ENCODE measurements at regions not wholly inside any gene's neighbourhood (a gene's known extent, or its start where the extent isn't known, plus 50 kb on each side); places are given as distances from the start of the nearest gene placed in this dataset.

GRCh38 chr6:164303102-164303964 is 888.8 kb downstream of the QKI start:
- H3K4me1 Mint-ChIP-seq (ENCODE audit: low read depth) = no peaks in the 10 kb centered on the region
- no peaks in the 10 kb centered on the region for H3K36me3 Mint-ChIP-seq (ENCODE audit: low read depth)
- no peak overlapping the region for H3K4me3 Mint-ChIP-seq
- H3K27me3 Mint-ChIP-seq (ENCODE audit: low read depth) = no peaks in the 10 kb centered on the region
- H3K27ac Mint-ChIP-seq = no peak overlapping the region
- H3K9me3 Mint-ChIP-seq = peaks cover 3% of the 10 kb centered on the region

GRCh38 chr6:164296411-164296810 is 881.9 kb downstream of the QKI start:
- Mint-ChIP-seq H3K27ac (no peak overlapping the region), H3K4me3 (no peak overlapping the region), H3K36me3 (ENCODE audit: low read depth) (no peaks in the 10 kb centered on the region), H3K9me3 (peaks cover 7% of the 10 kb centered on the region), H3K27me3 (ENCODE audit: low read depth) (no peaks in the 10 kb centered on the region), H3K4me1 (ENCODE audit: low read depth) (no peaks in the 10 kb centered on the region)

GRCh38 chr6:164294047-164294784 is 879.7 kb downstream of the QKI start:
- Mint-ChIP-seq H3K27me3 (ENCODE audit: low read depth) (no peaks in the 10 kb centered on the region), H3K9me3 (peaks cover 13% of the 10 kb centered on the region), H3K36me3 (ENCODE audit: low read depth) (no peaks in the 10 kb centered on the region), H3K27ac (no peak overlapping the region), H3K4me3 (no peak overlapping the region), H3K4me1 (ENCODE audit: low read depth) (no peaks in the 10 kb centered on the region)

GRCh38 chr6:164291224-164291623 is 876.7 kb downstream of the QKI start:
- H3K27me3 Mint-ChIP-seq (ENCODE audit: low read depth) = no peaks in the 10 kb centered on the region
- no peaks in the 10 kb centered on the region for H3K36me3 Mint-ChIP-seq (ENCODE audit: low read depth)
- H3K27ac Mint-ChIP-seq = no peak overlapping the region
- peaks cover 15% of the 10 kb centered on the region for H3K9me3 Mint-ChIP-seq
- H3K4me1 Mint-ChIP-seq (ENCODE audit: low read depth) = no peaks in the 10 kb centered on the region
- no peak overlapping the region for H3K4me3 Mint-ChIP-seq

GRCh38 chr6:164290101-164290500 is 875.6 kb downstream of the QKI start:
- Mint-ChIP-seq H3K4me3 (no peak overlapping the region), H3K36me3 (ENCODE audit: low read depth) (no peaks in the 10 kb centered on the region), H3K9me3 (peaks cover 12% of the 10 kb centered on the region), H3K4me1 (ENCODE audit: low read depth) (no peaks in the 10 kb centered on the region), H3K27ac (no peak overlapping the region), H3K27me3 (ENCODE audit: low read depth) (no peaks in the 10 kb centered on the region)

GRCh38 chr6:164286011-164286410 is 871.5 kb downstream of the QKI start:
- no peaks in the 10 kb centered on the region for H3K4me1 Mint-ChIP-seq (ENCODE audit: low read depth)
- H3K9me3 Mint-ChIP-seq = peaks cover 12% of the 10 kb centered on the region
- no peaks in the 10 kb centered on the region for H3K36me3 Mint-ChIP-seq (ENCODE audit: low read depth)
- no peak overlapping the region for H3K4me3 Mint-ChIP-seq
- no peak overlapping the region for H3K27ac Mint-ChIP-seq
- H3K27me3 Mint-ChIP-seq (ENCODE audit: low read depth) = no peaks in the 10 kb centered on the region

GRCh38 chr6:164283574-164283973 is 869.1 kb downstream of the QKI start:
- Mint-ChIP-seq H3K4me1 (ENCODE audit: low read depth) (no peaks in the 10 kb centered on the region), H3K4me3 (no peak overlapping the region), H3K36me3 (ENCODE audit: low read depth) (no peaks in the 10 kb centered on the region), H3K9me3 (peaks cover 9% of the 10 kb centered on the region), H3K27me3 (ENCODE audit: low read depth) (no peaks in the 10 kb centered on the region), H3K27ac (no peak overlapping the region)

- H3K9me3 Mint-ChIP-seq = peaks cover 7% of the 10 kb centered on the region
- H3K4me3 Mint-ChIP-seq = no peak overlapping the region
- H3K27ac Mint-ChIP-seq = no peak overlapping the region
- no peaks in the 10 kb centered on the region for H3K4me1 Mint-ChIP-seq (ENCODE audit: low read depth)
- H3K27me3 Mint-ChIP-seq (ENCODE audit: low read depth) = no peaks in the 10 kb centered on the region
- H3K36me3 Mint-ChIP-seq (ENCODE audit: low read depth) = no peaks in the 10 kb centered on the region
Measured at GRCh38 chr6:164276211-164276610, 861.7 kb downstream of the QKI start.

GRCh38 chr6:164275773-164276172 is 861.3 kb downstream of the QKI start:
- Mint-ChIP-seq H3K9me3 (peaks cover 7% of the 10 kb centered on the region), H3K27me3 (ENCODE audit: low read depth) (no peaks in the 10 kb centered on the region), H3K4me3 (no peak overlapping the region), H3K4me1 (ENCODE audit: low read depth) (no peaks in the 10 kb centered on the region), H3K36me3 (ENCODE audit: low read depth) (no peaks in the 10 kb centered on the region), H3K27ac (no peak overlapping the region)

- Mint-ChIP-seq H3K4me1 (ENCODE audit: low read depth) (no peaks in the 10 kb centered on the region), H3K27me3 (ENCODE audit: low read depth) (no peaks in the 10 kb centered on the region), H3K27ac (no peak overlapping the region), H3K36me3 (ENCODE audit: low read depth) (no peaks in the 10 kb centered on the region), H3K4me3 (no peak overlapping the region), H3K9me3 (peaks cover 7% of the 10 kb centered on the region)
Measured at GRCh38 chr6:164274493-164274892, 860.0 kb downstream of the QKI start.

GRCh38 chr6:164273491-164273890 is 859.0 kb downstream of the QKI start:
- Mint-ChIP-seq H3K27me3 (ENCODE audit: low read depth) (no peaks in the 10 kb centered on the region), H3K36me3 (ENCODE audit: low read depth) (no peaks in the 10 kb centered on the region), H3K27ac (no peak overlapping the region), H3K4me1 (ENCODE audit: low read depth) (no peaks in the 10 kb centered on the region), H3K4me3 (no peak overlapping the region), H3K9me3 (peaks cover 4% of the 10 kb centered on the region)

GRCh38 chr6:164266851-164267250 is 852.3 kb downstream of the QKI start:
- no peaks in the 10 kb centered on the region for H3K4me1 Mint-ChIP-seq (ENCODE audit: low read depth)
- H3K9me3 Mint-ChIP-seq = peaks cover 4% of the 10 kb centered on the region
- H3K27me3 Mint-ChIP-seq (ENCODE audit: low read depth) = no peaks in the 10 kb centered on the region
- no peak overlapping the region for H3K4me3 Mint-ChIP-seq
- H3K27ac Mint-ChIP-seq = no peak overlapping the region
- no peaks in the 10 kb centered on the region for H3K36me3 Mint-ChIP-seq (ENCODE audit: low read depth)

GRCh38 chr6:164262348-164262747 is 847.8 kb downstream of the QKI start:
- Mint-ChIP-seq H3K4me3 (no peak overlapping the region), H3K4me1 (ENCODE audit: low read depth) (no peaks in the 10 kb centered on the region), H3K36me3 (ENCODE audit: low read depth) (no peaks in the 10 kb centered on the region), H3K27ac (no peak overlapping the region), H3K9me3 (no peaks in the 10 kb centered on the region), H3K27me3 (ENCODE audit: low read depth) (no peaks in the 10 kb centered on the region)

GRCh38 chr6:164258421-164258820 is 843.9 kb downstream of the QKI start:
- no peaks in the 10 kb centered on the region for H3K27me3 Mint-ChIP-seq (ENCODE audit: low read depth)
- H3K27ac Mint-ChIP-seq = no peak overlapping the region
- no peak overlapping the region for H3K4me3 Mint-ChIP-seq
- H3K36me3 Mint-ChIP-seq (ENCODE audit: low read depth) = no peaks in the 10 kb centered on the region
- H3K4me1 Mint-ChIP-seq (ENCODE audit: low read depth) = no peaks in the 10 kb centered on the region
- H3K9me3 Mint-ChIP-seq = no peaks in the 10 kb centered on the region

GRCh38 chr6:164252948-164253347 is 838.4 kb downstream of the QKI start:
- Mint-ChIP-seq H3K4me1 (ENCODE audit: low read depth) (no peaks in the 10 kb centered on the region), H3K27me3 (ENCODE audit: low read depth) (no peaks in the 10 kb centered on the region), H3K9me3 (no peaks in the 10 kb centered on the region), H3K4me3 (no peak overlapping the region), H3K27ac (no peak overlapping the region), H3K36me3 (ENCODE audit: low read depth) (no peaks in the 10 kb centered on the region)

All from T-helper 1 cell treated with Interleukin-12 subunit alpha and Interleukin-12 subunit beta and Interleukin-4 antibody, amounts not matched to agents 30 μg/mL and 1 μg/mL, for 36 hours (primary cell).